Neuronal stem cell (in vitro differentiated cells): ENCODE measurements at regions not wholly inside any gene's neighbourhood (a gene's known extent, or its start where the extent isn't known, plus 50 kb on each side); places are given as distances from the start of the nearest gene placed in this dataset.
A peak's percentile ranks its signal among the peaks of the same experiment; 100 is the strongest.
"Not testable (repeated sequence)": the region's sequence is repeated elsewhere in the genome, so short reads cannot be mapped to it uniquely, and the experiment has no call there.

Source experiments
- DNase-seq: peaks from one replicate; pipeline ENCODE4 v3.0.0-alpha.2; 2013; ENCODE audit warnings: low spot score
- H2AFZ ChIP-seq: one replicate; pipeline ENCODE4 v1.6.1; 2013; ENCODE audit warnings: mild to moderate bottlenecking, low read length, inconsistent platforms
- H2AK5ac ChIP-seq: 2 replicates; pipeline ENCODE4 v1.6.1; 2013; ENCODE audit warnings: low read depth, mild to moderate bottlenecking, inconsistent platforms, low read length, moderate library complexity, mixed read lengths
- H2BK120ac ChIP-seq: 2 replicates; pipeline ENCODE4 v1.6.1; 2013; ENCODE audit warnings: low read depth, mild to moderate bottlenecking, inconsistent platforms, low read length, moderate library complexity, mixed read lengths
- H2BK12ac ChIP-seq: one replicate; pipeline ENCODE4 v1.6.1; 2013; ENCODE audit warnings: low read length, inconsistent platforms
- H2BK15ac ChIP-seq: 2 replicates; pipeline ENCODE4 v1.6.1; 2013; ENCODE audit warnings: mild to moderate bottlenecking, low read length, inconsistent platforms, mixed read lengths
- H2BK5ac ChIP-seq: one replicate; pipeline ENCODE4 v1.6.1; 2013; ENCODE audit warnings: inconsistent platforms, mild to moderate bottlenecking, low read length, moderate library complexity
- H3K14ac ChIP-seq: one replicate; pipeline ENCODE4 v1.6.1; 2013; ENCODE audit warnings: low read length, inconsistent platforms
- H3K18ac ChIP-seq: 2 replicates; pipeline ENCODE4 v1.6.1; 2013; ENCODE audit warnings: low read length, inconsistent platforms
- H3K23ac ChIP-seq: 2 replicates; pipeline ENCODE4 v1.6.1; 2013; ENCODE audit warnings: low read depth, mild to moderate bottlenecking, mixed read lengths, low read length, inconsistent platforms; ENCODE audit not compliant: poor library complexity
- H3K27ac ChIP-seq: replicated peaks from 3 replicates; pipeline ENCODE4 v1.5.1; 2013; ENCODE audit warnings: low read length, inconsistent platforms
- H3K27me3 ChIP-seq, 3 experiments: 2 replicates each; pipeline ENCODE4 v1.6.1; 2013; ENCODE audit warnings: low read length in 3 of 3, mild to moderate bottlenecking in 2 of 3, inconsistent platforms in 1 of 3, low read depth in 1 of 3, mixed read lengths in 1 of 3, moderate library complexity in 1 of 3; ENCODE audit not compliant: control insufficient read depth in 3 of 3, insufficient read depth in 3 of 3
- H3K36me3 ChIP-seq, 2 donors: replicated peaks in 1 of 2; 2 replicates each; pipeline ENCODE4 v1.6.1; 2013; ENCODE audit warnings: low read length in 2 of 2; ENCODE audit not compliant: control insufficient read depth in 2 of 2, insufficient read depth in 2 of 2
- H3K4ac ChIP-seq: 2 replicates; pipeline ENCODE4 v1.6.1; 2013; ENCODE audit warnings: inconsistent platforms, mild to moderate bottlenecking, low read length, moderate library complexity
- H3K4me1 ChIP-seq, 2 donors: 1 replicate in 1 of 2; 2 replicates in 1 of 2; pipeline ENCODE4 v1.6.1; 2013; ENCODE audit warnings: low read length in 2 of 2, low read depth in 1 of 2; ENCODE audit not compliant: control insufficient read depth in 2 of 2, insufficient read depth in 1 of 2
- H3K4me2 ChIP-seq: one replicate; pipeline ENCODE4 v1.6.1; 2013; ENCODE audit warnings: mild to moderate bottlenecking, low read length, inconsistent platforms; ENCODE audit not compliant: insufficient read depth, poor library complexity, severe bottlenecking
- H3K4me3 ChIP-seq, 2 donors: 2 replicates each; pipeline ENCODE4 v1.5.1; 2013; ENCODE audit warnings: low read length in 2 of 2, mild to moderate bottlenecking in 2 of 2, inconsistent platforms in 1 of 2, moderate library complexity in 1 of 2
- H3K79me1 ChIP-seq: one replicate; pipeline ENCODE4 v1.6.1; 2013; ENCODE audit warnings: low read depth, mild to moderate bottlenecking, inconsistent platforms, low read length, moderate library complexity
- H3K9ac ChIP-seq: one replicate; pipeline ENCODE4 v1.6.1; 2013; ENCODE audit warnings: mild to moderate bottlenecking, low read depth, low read length, inconsistent platforms; ENCODE audit not compliant: poor library complexity
- H3K9me3 ChIP-seq, 2 donors: replicated peaks in 1 of 2; 2 replicates each; pipeline versions ENCODE3 to v1.6.1; 2013; ENCODE audit warnings: low read length in 2 of 2, mild to moderate bottlenecking in 2 of 2, inconsistent platforms in 1 of 2, low read depth in 1 of 2, mixed read lengths in 1 of 2, moderate library complexity in 1 of 2; ENCODE audit not compliant: control insufficient read depth in 2 of 2, insufficient read depth in 1 of 2
- H4K8ac ChIP-seq: one replicate; pipeline ENCODE4 v1.6.1; 2013; ENCODE audit warnings: low read depth, mild to moderate bottlenecking, inconsistent platforms, low read length, moderate library complexity
- H4K91ac ChIP-seq: one replicate; pipeline ENCODE4 v1.6.1; 2013; ENCODE audit warnings: low read length, low read depth, mild to moderate bottlenecking, inconsistent platforms; ENCODE audit not compliant: poor library complexity
- WGBS, 2 donors: extraction: QIAGEN DNeasy Blood & Tissue Kit; methylation state at CpG; one replicate each; pipeline ENCODE4 v1.1.7; 2013; ENCODE audit warnings: missing lambda C conversion rate in 2 of 2, mixed read lengths in 1 of 2; ENCODE audit not compliant: insufficient read length in 2 of 2, insufficient replicate concordance in 1 of 2; ENCODE audit errors: extremely low coverage in 2 of 2; 5-methylcytosine and 5-hydroxymethylcytosine counted together

GRCh38 chr17:72463287-72464102 is 342.7 kb downstream of the SOX9 start:
- Histone ChIP-seq H3K4me2 (no peak overlapping the region), H2BK15ac (no peak overlapping the region), H3K4me3 (no peak overlapping the region), H4K91ac (no peak overlapping the region), H4K8ac (no peak overlapping the region), H2BK5ac (no peak overlapping the region), H2AK5ac (peak overlapping the region; percentile 39), H2AFZ (no peak overlapping the region), H3K23ac (no peak overlapping the region), H3K27ac (no peak overlapping the region), H3K27me3 (no peaks in the 10 kb centered on the region), H3K14ac (no peak overlapping the region), H2BK12ac (no peak overlapping the region), H3K18ac (no peak overlapping the region), H3K4me1 (peaks cover 2 to 22% of the 10 kb centered on the region in 2 donors), H3K4ac (no peak overlapping the region), H2BK120ac (no peak overlapping the region), H3K36me3 (no peaks in the 10 kb centered on the region), H3K79me1 (no peaks in the 10 kb centered on the region), H3K9me3 (peaks cover 2 to 4% of the 10 kb centered on the region in 2 donors), H3K9ac (no peak overlapping the region)
- WGBS, 2 donors: no CpG with 5 or more reads among the region's 10 CpGs
- DNase-seq: no peak

- H3K18ac ChIP-seq, H2AFZ ChIP-seq, H3K4ac ChIP-seq, H3K14ac ChIP-seq, H3K4me3 ChIP-seq, H2BK15ac ChIP-seq, H2BK12ac ChIP-seq, H2BK120ac ChIP-seq, H3K23ac ChIP-seq, H4K91ac ChIP-seq, H3K36me3 ChIP-seq, H2AK5ac ChIP-seq, H3K9ac ChIP-seq, H3K27me3 ChIP-seq, H4K8ac ChIP-seq, H3K4me2 ChIP-seq, H3K79me1 ChIP-seq, H2BK5ac ChIP-seq, H3K9me3 ChIP-seq, H3K27ac ChIP-seq, DNase-seq: not testable (repeated sequence)
- WGBS, 2 donors: no CpG with 5 or more reads among the region's 5 CpGs
- H3K4me1 ChIP-seq: peaks cover 7 to 24% of the 10 kb centered on the region in 2 donors
Observed at GRCh38 chr17:72464221-72464620, 343.4 kb downstream of the SOX9 start.

GRCh38 chr17:72465191-72466024 is 344.6 kb downstream of the SOX9 start:
- H2BK15ac ChIP-seq: no peak overlapping the region
- no CpG with 5 or more reads among the region's 18 CpGs for WGBS, 2 donors
- no peak overlapping the region for H4K8ac ChIP-seq
- H4K91ac ChIP-seq: no peak overlapping the region
- no peaks in the 10 kb centered on the region for H3K27me3 ChIP-seq
- H2AK5ac ChIP-seq: no peak overlapping the region
- H3K18ac ChIP-seq: peak overlapping the region; percentile 85
- peaks cover 2% of the 10 kb centered on the region for H3K79me1 ChIP-seq
- H3K14ac ChIP-seq: no peak overlapping the region
- no peak for DNase-seq
- peaks cover 2 to 4% of the 10 kb centered on the region in 2 donors for H3K9me3 ChIP-seq
- H3K4me2 ChIP-seq: no peak overlapping the region
- H2BK12ac ChIP-seq: no peak overlapping the region
- no peak overlapping the region for H3K23ac ChIP-seq
- no peak overlapping the region for H3K9ac ChIP-seq
- no peak overlapping the region for H3K4ac ChIP-seq
- no peak overlapping the region for H2BK5ac ChIP-seq
- no peaks in the 10 kb centered on the region for H3K36me3 ChIP-seq
- H3K27ac ChIP-seq: no peak overlapping the region
- H2BK120ac ChIP-seq: no peak overlapping the region
- H2AFZ ChIP-seq: no peak overlapping the region
- H3K4me3 ChIP-seq: no peak overlapping the region
- H3K4me1 ChIP-seq: peaks cover 7 to 24% of the 10 kb centered on the region in 2 donors

GRCh38 chr17:72466199-72466598 is 345.4 kb downstream of the SOX9 start:
- Histone ChIP-seq H3K79me1 (peaks cover 2% of the 10 kb centered on the region), H3K9me3 (peaks cover 2 to 4% of the 10 kb centered on the region in 2 donors), H2BK15ac (no peak overlapping the region), H3K4me2 (no peak overlapping the region), H4K91ac (no peak overlapping the region), H2BK12ac (no peak overlapping the region), H3K23ac (no peak overlapping the region), H2BK120ac (no peak overlapping the region), H3K14ac (no peak overlapping the region), H3K27ac (no peak overlapping the region), H2AFZ (no peak overlapping the region), H3K36me3 (no peaks in the 10 kb centered on the region), H3K4me1 (peaks cover 7 to 21% of the 10 kb centered on the region in 2 donors), H4K8ac (no peak overlapping the region), H3K9ac (no peak overlapping the region), H3K18ac (no peak overlapping the region), H2BK5ac (no peak overlapping the region), H3K4me3 (no peak overlapping the region), H2AK5ac (no peak overlapping the region), H3K27me3 (no peaks in the 10 kb centered on the region), H3K4ac (no peak overlapping the region)
- no peak for DNase-seq
